Activated naive CD8-positive, alpha-beta T cell treated with anti-CD3 and anti-CD28 coated beads, Interleukin-2, amount 10 ng/mL, durations not matched to agents 7 days and 5 days (primary cell): ENCODE measurements at regions not wholly inside any gene's neighbourhood (a gene's known extent, or its start where the extent isn't known, plus 50 kb on each side); places are given as distances from the start of the nearest gene placed in this dataset.

ENCODE experiments used
- ATAC-seq: fragments of 150-1000 bp; cut with Tn5 transposase; one replicate; pipeline ENCODE4 v1.10.0; 2021; ENCODE audit warnings: low read depth, moderate library complexity
- POLR2A ChIA-PET: fragments of 350-600 bp; sonication (Branson Sonifier 250); formaldehyde crosslinking; loops from one replicate; lab custom pipeline; 2021; ENCODE audit warnings: antibody characterized with exemption; lab: Charles Lee
- DNase-seq: peaks from one replicate; pipeline ENCODE4 v3.0.0; 2021
- H3K27ac Mint-ChIP-seq: one replicate; pipeline ENCODE4 v1.8.0; 2022; ENCODE audit warnings: mild to moderate bottlenecking, mixed read lengths
- H3K27me3 Mint-ChIP-seq: one replicate; pipeline ENCODE4 v1.8.0; 2022; ENCODE audit warnings: mild to moderate bottlenecking, moderate library complexity, mixed read lengths
- H3K36me3 Mint-ChIP-seq: one replicate; pipeline ENCODE4 v1.8.0; 2021; ENCODE audit warnings: mild to moderate bottlenecking, mixed read lengths
- H3K4me1 Mint-ChIP-seq: one replicate; pipeline ENCODE4 v1.8.0; 2021; ENCODE audit warnings: mixed read lengths
- H3K4me3 Mint-ChIP-seq: one replicate; pipeline ENCODE4 v1.8.0; 2022; ENCODE audit warnings: mild to moderate bottlenecking, moderate library complexity, mixed read lengths
- H3K9me3 Mint-ChIP-seq: one replicate; pipeline ENCODE4 v1.8.0; 2021; ENCODE audit warnings: mixed read lengths

DNA sequence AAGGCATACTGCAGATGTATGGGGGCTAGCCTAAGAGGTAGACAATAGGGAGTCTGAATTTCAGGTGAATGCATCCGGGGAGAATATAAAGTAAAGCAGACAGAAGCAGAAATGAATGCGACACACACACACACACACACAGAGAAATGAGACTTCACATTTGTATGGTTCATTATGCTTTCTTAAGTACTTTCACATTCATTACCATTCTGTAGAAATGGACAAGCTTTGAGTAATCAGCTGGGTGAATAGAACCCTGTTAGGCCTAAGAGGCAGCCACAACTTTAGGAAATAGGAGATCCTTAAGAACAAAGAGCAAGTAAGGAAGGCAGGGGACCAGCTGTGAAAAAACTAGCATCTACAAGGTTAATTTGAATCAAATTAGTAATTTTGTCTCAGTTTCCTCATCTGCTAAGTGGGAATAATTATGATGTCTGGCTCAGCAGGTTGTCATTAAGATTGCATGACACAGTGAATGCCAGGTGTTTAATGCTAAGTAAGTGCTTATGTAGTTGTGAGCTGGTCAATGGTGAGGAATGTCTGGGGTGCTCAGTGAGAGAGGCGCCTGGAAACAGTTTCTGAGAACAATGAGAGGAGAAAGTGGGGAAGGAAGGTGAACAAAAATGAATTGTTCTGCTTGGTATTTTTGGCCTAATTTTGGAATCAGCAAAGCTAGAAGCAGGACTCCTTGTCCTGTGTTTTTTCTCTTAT is 265.8 kb upstream of the CLINT1 start:
- H3K9me3 Mint-ChIP-seq = no peaks in the 10 kb centered on the region
- no peak overlapping the region for H3K27ac Mint-ChIP-seq
- no peaks in the 10 kb centered on the region for H3K36me3 Mint-ChIP-seq
- DNase-seq (no peak), ATAC-seq (no peak)
- H3K4me3 Mint-ChIP-seq = no peak overlapping the region
- H3K27me3 Mint-ChIP-seq = peaks cover 11% of the 10 kb centered on the region
- H3K4me1 Mint-ChIP-seq = no peaks in the 10 kb centered on the region
- POLR2A ChIA-PET = no interaction called here

DNA sequence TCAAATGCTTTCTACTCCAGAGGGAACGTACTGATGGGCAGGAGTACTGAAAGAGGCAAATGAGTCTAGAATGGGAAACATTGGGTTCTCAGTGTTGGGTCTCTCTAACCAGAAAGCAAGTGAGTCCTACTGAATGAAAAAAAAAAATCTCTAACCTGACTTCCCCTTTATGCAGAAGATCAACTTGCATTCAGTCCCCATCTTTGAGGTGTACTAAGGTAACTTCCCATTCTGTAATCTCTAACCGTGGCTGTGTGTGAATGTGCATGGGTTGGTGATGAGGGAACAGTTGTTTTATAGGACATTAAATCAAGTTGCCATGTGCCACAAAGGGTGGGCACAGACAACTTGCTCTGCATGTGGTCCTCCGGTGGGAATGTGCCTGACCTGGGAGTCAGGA is 264.6 kb upstream of the CLINT1 start:
- no peaks in the 10 kb centered on the region for H3K4me1 Mint-ChIP-seq

DNA sequence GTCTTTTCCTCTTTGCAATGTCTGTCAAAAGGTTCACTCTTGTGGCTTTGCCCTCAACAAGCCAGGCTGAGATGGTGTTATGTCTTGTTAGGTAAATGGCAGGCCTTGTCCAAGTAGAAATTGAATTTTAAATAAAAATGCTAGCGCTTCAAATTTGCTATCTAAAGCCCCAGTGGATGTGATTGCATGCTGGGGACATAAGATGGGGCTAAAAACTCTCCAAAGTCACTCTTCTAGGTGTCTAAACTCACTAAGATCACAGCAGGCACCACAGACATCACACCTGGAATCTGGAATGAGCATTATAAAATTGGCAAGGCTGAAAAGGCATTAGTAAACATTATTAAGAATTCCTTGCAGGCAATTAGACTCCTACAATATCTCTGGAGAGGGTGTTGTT is 262.7 kb upstream of the CLINT1 start:
- no peaks in the 10 kb centered on the region for H3K9me3 Mint-ChIP-seq
- POLR2A ChIA-PET = no interaction called here
- no peak overlapping the region for H3K4me3 Mint-ChIP-seq
- H3K27ac Mint-ChIP-seq = no peak overlapping the region
- no peaks in the 10 kb centered on the region for H3K4me1 Mint-ChIP-seq
- ATAC-seq = no peak
- no peak for DNase-seq
- H3K27me3 Mint-ChIP-seq = peaks cover 17% of the 10 kb centered on the region
- no peaks in the 10 kb centered on the region for H3K36me3 Mint-ChIP-seq

More for the DNA sequence above, 264.6 kb upstream of the CLINT1 start:
- no peak for ATAC-seq
- no peak for DNase-seq
- Mint-ChIP-seq H3K4me3 (no peak overlapping the region), H3K9me3 (no peaks in the 10 kb centered on the region), H3K27me3 (peaks cover 14% of the 10 kb centered on the region), H3K27ac (no peak overlapping the region), H3K36me3 (no peaks in the 10 kb centered on the region)
- POLR2A ChIA-PET = no interaction called here

DNA sequence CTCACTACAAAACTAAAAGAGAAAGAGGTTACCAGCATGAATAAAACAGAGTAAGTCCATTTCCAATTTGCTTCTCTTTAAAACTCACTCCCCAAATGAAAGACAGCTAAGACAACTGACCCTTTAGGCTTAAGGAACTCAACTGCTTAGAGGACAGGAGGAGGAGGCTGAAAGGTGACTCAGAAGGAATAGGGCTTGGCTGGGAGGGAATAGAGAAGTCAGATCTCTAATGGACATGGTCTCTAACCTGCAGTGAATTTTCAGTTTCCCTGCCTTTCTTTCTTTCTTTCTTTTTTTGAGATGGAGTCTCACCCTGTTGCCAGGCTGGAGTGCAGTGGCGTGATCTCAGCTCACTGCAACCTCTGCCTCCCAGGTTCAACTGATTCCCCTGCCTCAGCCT is 261.8 kb upstream of the CLINT1 start:
- no peak for ATAC-seq
- no peaks in the 10 kb centered on the region for H3K9me3 Mint-ChIP-seq

DNA sequence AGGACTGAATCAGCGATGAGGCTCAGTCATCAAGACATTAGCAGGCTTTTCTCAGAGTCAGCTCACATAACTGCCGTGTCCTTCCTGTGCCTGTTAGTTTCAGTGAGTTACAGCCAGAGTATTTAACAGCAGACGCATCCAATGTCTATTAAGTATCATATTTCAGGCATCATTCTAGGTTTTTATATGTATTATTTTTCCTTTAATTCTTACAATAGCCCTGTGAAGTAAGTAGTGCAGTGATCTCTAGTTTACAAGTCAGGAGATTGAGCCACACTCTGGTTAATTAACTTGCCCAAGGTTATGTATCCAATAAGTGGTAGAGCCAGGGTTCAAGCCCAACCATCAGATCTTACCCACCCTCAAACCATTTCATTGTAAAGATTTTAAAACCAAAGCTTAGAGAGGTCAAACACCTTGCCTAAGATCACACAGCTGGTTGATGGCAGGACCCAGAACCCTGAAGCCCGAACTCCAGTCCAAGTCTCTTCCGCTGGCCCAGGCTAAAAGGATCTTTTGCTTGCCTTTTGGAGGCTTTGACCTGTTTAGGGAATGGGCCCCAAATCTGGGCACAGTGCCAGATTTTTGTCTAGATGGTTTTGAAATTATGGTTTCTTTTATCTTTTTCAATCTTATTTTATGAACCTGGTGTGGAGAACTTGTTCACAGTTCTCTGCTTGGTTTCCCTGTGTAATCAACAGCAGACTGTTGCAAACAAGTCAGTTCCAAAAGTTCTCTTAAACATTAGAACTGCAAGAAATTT is 261.2 kb upstream of the CLINT1 start:
- POLR2A ChIA-PET = no interaction called here
- no peak overlapping the region for H3K27ac Mint-ChIP-seq
- DNase-seq (no peak), ATAC-seq (no peak)
- H3K4me3 Mint-ChIP-seq = no peak overlapping the region
- no peaks in the 10 kb centered on the region for H3K36me3 Mint-ChIP-seq
- no peaks in the 10 kb centered on the region for H3K4me1 Mint-ChIP-seq
- no peaks in the 10 kb centered on the region for H3K9me3 Mint-ChIP-seq
- peaks cover 17% of the 10 kb centered on the region for H3K27me3 Mint-ChIP-seq

More for the DNA sequence above, 261.8 kb upstream of the CLINT1 start:
- Mint-ChIP-seq H3K4me1 (no peaks in the 10 kb centered on the region), H3K27ac (no peak overlapping the region), H3K36me3 (no peaks in the 10 kb centered on the region), H3K27me3 (peaks cover 17% of the 10 kb centered on the region), H3K4me3 (no peak overlapping the region)
- no peak for DNase-seq
- POLR2A ChIA-PET = no interaction called here

DNA sequence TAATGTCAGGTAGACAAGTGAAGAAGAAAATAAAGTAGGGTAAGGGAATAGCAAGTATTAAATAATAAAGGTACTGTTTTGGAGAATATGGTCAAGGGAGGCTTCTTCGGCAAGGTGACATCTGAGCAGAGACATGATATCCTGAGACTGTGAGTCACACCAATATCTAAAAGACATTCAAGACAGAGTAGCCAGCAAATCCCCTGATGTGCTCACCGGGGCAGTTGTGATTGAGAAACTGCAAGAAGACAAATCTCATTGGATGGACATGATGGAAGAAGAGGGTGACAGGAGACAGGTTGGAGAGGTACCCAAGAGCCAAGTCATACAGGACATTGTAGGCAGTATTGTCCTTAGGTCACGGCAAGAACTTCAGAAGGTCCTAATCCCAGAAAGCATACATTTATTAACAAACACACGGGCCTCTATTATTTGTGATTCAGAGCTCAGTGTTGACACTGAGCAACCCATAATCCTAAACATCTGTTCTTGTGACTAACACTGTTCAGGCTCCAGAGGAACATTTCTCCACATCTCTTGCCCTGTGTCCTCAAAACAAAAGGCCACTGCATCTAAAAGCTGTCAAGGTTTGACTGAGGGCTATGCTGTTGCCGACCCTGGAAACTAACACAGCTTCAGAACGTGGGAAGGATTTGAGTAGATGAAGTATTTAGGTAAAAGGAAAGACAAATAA is 258.7 kb upstream of the CLINT1 start:
- no peaks in the 10 kb centered on the region for H3K36me3 Mint-ChIP-seq
- H3K27me3 Mint-ChIP-seq = peaks cover 26% of the 10 kb centered on the region
- no peak for ATAC-seq
- no peak overlapping the region for H3K4me3 Mint-ChIP-seq
- POLR2A ChIA-PET = no interaction called here
- no peaks in the 10 kb centered on the region for H3K4me1 Mint-ChIP-seq
- no peak overlapping the region for H3K27ac Mint-ChIP-seq
- no peaks in the 10 kb centered on the region for H3K9me3 Mint-ChIP-seq
- no peak for DNase-seq

DNA sequence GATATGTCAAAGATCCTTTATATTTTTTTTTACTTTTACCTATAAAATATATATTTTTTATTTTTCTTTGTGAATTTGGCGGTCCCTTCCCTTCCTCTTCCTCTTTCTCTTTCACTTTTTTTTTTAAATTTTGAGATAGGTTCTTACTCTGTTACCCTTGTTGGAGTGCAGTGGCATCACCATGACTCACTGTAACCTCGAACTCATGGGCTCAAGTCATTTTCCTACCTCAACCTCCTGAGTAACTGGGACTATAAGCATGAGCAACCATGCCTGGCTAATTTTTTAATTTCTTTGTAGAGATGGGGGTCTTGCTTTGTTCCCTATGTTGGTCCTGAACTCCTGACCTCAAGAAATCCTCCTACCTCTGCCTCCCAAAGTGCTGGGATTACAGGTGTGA is 258.0 kb upstream of the CLINT1 start:
- POLR2A ChIA-PET = no interaction called here
- Mint-ChIP-seq H3K36me3 (no peaks in the 10 kb centered on the region), H3K9me3 (no peaks in the 10 kb centered on the region), H3K27me3 (peaks cover 27% of the 10 kb centered on the region), H3K4me3 (no peak overlapping the region), H3K27ac (no peak overlapping the region), H3K4me1 (no peaks in the 10 kb centered on the region)
- ATAC-seq (no peak), DNase-seq (no peak)

DNA sequence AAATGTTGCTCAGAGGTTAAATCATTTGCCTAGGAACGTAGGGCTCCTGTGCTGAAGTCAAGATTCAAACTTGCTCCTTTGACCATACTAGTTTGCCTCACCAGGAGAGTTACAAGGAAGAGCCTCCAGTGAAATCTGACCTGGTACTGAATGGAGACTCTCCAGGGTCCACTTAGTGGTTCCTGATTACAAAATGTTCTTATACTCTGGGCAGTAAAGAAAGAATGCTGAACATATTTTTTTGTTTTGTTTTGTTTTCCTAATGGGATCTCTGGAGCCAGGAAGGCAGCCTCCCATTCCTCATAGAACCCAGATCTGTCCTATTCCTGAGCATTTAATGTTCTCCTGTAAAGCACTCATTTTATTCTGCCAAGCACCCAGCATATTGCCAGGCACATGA is 256.5 kb upstream of the CLINT1 start:
- Mint-ChIP-seq H3K4me1 (no peaks in the 10 kb centered on the region), H3K27ac (no peak overlapping the region), H3K9me3 (no peaks in the 10 kb centered on the region), H3K36me3 (no peaks in the 10 kb centered on the region), H3K27me3 (peaks cover 20% of the 10 kb centered on the region), H3K4me3 (no peak overlapping the region)
- POLR2A ChIA-PET = no interaction called here
- ATAC-seq (no peak), DNase-seq (no peak)

DNA sequence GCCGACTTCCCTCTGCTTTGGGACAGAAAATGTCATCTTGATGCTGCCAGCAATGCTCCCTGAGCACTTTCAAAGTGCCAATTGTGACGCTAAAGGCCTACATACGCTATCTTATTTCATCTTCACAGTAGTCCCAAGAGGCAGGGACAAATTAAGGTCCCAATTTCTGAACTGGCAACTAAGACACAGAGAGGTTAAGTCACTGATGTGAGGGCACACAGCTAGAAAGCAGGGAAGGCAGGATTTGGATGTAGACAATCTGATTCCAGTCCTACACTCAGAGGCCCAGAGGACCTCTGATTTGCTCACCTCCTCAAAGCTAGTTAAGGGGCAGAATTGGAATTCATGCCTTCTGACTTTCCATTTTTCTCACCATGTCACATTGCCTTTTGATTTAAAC is 249.2 kb upstream of the CLINT1 start:
- Mint-ChIP-seq H3K27me3 (peaks cover 6% of the 10 kb centered on the region), H3K4me3 (no peak overlapping the region), H3K4me1 (no peaks in the 10 kb centered on the region)

DNA sequence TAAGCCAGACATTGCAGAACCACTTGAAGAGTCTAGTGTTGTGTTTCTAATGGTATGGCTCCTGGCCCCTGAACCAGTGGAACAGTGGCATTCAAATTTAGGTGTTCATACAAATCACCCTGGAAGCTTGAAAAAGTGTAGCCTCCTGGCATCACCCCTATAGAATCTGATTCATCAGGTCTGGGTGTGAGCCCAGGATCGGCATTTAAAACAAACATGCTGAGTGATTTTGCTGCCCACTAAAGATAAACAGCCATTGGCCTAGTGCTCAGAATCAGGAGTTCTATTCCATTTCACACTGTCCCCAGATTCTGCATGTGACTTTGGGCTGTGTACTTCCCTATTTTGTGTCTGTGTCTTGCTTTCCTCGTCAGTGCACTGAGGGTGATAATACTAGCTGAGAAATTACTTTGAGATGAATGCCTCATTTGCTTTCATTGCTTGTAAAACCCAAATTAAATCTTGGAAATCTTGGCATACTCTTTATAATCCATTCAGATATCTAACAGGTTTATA is 241.5 kb upstream of the CLINT1 start:
- POLR2A ChIA-PET = no interaction called here
- Mint-ChIP-seq H3K4me1 (no peaks in the 10 kb centered on the region), H3K27ac (no peak overlapping the region), H3K9me3 (no peaks in the 10 kb centered on the region), H3K4me3 (no peak overlapping the region), H3K36me3 (no peaks in the 10 kb centered on the region), H3K27me3 (no peaks in the 10 kb centered on the region)
- DNase-seq (no peak), ATAC-seq (no peak)

More for the DNA sequence above, 249.2 kb upstream of the CLINT1 start:
- DNase-seq (no peak), ATAC-seq (no peak)
- Mint-ChIP-seq H3K9me3 (no peaks in the 10 kb centered on the region), H3K27ac (no peak overlapping the region), H3K36me3 (no peaks in the 10 kb centered on the region)
- POLR2A ChIA-PET = interaction anchor here (0.6 kb wide), 1 partner anchor 1407 kb away, joined by 3 read pairs; no protein-coding TSS in a partner anchor

DNA sequence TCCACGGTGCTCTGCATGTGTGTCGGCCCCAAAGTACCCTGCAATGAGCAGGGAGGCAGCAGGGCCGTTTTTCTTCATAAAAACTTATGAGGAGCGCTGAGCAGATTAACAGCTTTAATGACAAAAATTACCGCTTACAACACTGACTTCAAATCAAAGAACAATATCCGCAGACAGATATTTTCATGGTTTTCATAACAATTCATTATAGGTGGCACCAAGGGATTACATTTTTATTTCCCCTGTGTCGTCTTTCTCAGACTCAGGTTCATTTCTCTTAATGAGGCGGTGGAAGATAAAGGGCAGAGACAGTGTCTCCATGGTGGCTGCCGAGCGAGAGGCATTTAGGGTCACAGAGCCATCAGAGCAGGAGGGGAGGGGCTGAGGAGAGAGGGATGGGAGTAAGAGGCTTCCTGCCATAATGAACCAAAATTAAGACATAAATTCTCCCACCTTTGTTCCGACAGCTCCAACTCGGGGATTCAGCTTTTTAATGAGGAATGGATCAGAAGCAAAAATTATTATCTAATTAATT is 240.7 kb upstream of the CLINT1 start:
- Mint-ChIP-seq H3K27ac (no peak overlapping the region), H3K4me3 (no peak overlapping the region), H3K4me1 (no peaks in the 10 kb centered on the region), H3K27me3 (no peaks in the 10 kb centered on the region), H3K9me3 (no peaks in the 10 kb centered on the region), H3K36me3 (no peaks in the 10 kb centered on the region)
- ATAC-seq (no peak), DNase-seq (no peak)
- POLR2A ChIA-PET = no interaction called here

DNA sequence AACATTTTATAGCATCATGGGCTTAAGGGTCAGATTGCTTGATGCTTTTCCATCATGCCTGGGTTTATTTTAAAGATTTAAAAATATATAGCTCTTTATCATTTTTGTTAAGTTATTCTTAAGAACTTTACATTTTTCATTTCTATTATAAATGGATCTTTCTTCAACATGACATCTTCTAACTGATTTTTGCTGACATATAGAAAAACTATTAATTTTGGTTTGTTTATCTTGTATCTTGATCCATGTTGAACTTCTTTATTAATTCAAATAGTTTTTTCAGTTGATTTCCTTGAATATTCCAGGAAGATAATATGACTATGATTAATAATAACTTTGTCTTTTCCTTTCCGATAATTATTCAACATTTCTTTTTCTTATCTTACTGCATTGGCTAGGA is 237.9 kb upstream of the CLINT1 start:
- H3K9me3 Mint-ChIP-seq = no peaks in the 10 kb centered on the region
- H3K4me1 Mint-ChIP-seq = no peaks in the 10 kb centered on the region
- POLR2A ChIA-PET = no interaction called here
- no peaks in the 10 kb centered on the region for H3K36me3 Mint-ChIP-seq
- H3K4me3 Mint-ChIP-seq = no peak overlapping the region
- DNase-seq (no peak), ATAC-seq (no peak)
- H3K27me3 Mint-ChIP-seq = peaks cover 6% of the 10 kb centered on the region
- H3K27ac Mint-ChIP-seq = no peak overlapping the region

DNA sequence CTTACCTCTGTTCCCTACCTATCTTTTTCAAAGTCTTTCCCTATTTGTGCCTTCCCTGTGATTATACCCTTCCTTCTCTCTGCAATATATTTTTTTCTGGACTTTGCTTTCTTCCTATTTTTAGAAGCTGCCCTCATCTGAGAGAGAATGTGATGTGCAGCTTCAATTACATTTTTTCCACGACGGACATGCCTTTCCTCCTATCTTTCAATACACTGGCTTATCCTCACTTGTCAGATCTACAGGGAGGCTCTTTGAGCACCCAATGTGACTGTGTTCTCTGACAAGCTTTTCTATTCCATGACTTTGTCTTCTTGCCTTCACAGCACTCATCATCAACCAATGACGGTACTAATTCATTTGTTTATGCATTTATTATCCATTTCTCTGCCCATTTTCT is 227.9 kb upstream of the CLINT1 start:
- no peak overlapping the region for H3K4me3 Mint-ChIP-seq
- H3K27me3 Mint-ChIP-seq = peaks cover 13% of the 10 kb centered on the region
- POLR2A ChIA-PET = no interaction called here
- no peaks in the 10 kb centered on the region for H3K9me3 Mint-ChIP-seq
- no peak for DNase-seq
- no peaks in the 10 kb centered on the region for H3K4me1 Mint-ChIP-seq
- ATAC-seq = no peak
- no peaks in the 10 kb centered on the region for H3K36me3 Mint-ChIP-seq
- H3K27ac Mint-ChIP-seq = no peak overlapping the region
